Cardiac fibroblast (primary cell): ENCODE measurements at regions not wholly inside any gene's neighbourhood (a gene's known extent, or its start where the extent isn't known, plus 50 kb on each side); places are given as distances from the start of the nearest gene placed in this dataset.

Source experiments
- DNase-seq, 2 donors: peaks; one replicate each; pipeline versions ENCODE4 v3.0.0 to v3.0.0-alpha.2; 2010; ENCODE audit warnings: low read depth in 2 of 2
- H3K4me3 ChIP-seq, 2 donors: replicated peaks in 1 of 2; 1 replicate in 1 of 2; 2 replicates in 1 of 2; pipeline ENCODE4 v1.5.1; 2011; ENCODE audit warnings: low read depth in 2 of 2, low read length in 2 of 2, mild to moderate bottlenecking in 2 of 2, moderate library complexity in 1 of 2
- TF ChIP-seq, protein P1 (sequence below): IDR thresholded peaks from one replicate; pipeline ENCODE4 v1.5.1; 2011; ENCODE audit warnings: low read depth, mild to moderate bottlenecking, low read length, inconsistent platforms

DNA sequence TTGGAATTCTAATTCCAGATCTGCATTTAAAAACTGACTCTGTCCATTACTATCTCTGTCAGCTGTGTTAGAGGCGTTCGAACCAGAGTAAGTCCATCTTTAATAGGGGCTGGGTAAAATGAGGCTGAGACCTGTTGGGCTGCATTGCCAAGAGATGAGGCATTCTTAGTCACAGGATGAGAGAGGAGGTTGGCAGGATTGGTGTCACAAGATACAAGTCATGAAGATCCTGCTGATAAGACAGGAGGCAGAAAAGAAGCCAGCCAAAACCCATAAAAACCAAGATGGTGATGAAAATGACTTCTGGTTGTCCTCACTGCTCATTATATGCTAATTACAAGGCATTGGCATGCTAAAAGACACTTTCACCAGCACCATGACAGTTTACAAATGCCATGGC lies 356.3 kb upstream of the ISX start:
- DNase-seq: no peak
- H3K4me3 ChIP-seq: no peak overlapping the region
- TF ChIP-seq, protein P1, sequence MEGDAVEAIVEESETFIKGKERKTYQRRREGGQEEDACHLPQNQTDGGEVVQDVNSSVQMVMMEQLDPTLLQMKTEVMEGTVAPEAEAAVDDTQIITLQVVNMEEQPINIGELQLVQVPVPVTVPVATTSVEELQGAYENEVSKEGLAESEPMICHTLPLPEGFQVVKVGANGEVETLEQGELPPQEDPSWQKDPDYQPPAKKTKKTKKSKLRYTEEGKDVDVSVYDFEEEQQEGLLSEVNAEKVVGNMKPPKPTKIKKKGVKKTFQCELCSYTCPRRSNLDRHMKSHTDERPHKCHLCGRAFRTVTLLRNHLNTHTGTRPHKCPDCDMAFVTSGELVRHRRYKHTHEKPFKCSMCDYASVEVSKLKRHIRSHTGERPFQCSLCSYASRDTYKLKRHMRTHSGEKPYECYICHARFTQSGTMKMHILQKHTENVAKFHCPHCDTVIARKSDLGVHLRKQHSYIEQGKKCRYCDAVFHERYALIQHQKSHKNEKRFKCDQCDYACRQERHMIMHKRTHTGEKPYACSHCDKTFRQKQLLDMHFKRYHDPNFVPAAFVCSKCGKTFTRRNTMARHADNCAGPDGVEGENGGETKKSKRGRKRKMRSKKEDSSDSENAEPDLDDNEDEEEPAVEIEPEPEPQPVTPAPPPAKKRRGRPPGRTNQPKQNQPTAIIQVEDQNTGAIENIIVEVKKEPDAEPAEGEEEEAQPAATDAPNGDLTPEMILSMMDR: no peak

DNA sequence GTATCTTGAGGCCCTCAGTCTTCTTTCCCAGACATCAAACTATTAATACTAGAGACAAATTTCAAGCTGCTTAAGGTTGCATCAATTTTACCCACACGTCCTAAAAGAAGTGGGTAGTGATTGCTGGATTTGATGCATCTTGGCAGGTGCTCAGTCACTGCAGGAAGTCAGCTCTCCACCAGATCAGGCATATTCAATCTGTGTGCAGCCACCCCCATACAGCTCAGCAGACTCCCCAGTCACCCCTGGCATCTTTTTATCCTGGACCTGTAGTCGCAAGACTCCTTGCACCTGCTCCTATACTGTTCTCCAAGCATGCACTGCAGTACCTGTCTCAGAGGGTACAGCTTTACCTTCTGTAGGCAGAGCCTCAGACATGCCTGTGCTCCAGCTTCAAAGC lies 343.1 kb upstream of the ISX start:
- TF ChIP-seq, protein P1: no peak
- H3K4me3 ChIP-seq: no peak overlapping the region
- no peak for DNase-seq

DNA sequence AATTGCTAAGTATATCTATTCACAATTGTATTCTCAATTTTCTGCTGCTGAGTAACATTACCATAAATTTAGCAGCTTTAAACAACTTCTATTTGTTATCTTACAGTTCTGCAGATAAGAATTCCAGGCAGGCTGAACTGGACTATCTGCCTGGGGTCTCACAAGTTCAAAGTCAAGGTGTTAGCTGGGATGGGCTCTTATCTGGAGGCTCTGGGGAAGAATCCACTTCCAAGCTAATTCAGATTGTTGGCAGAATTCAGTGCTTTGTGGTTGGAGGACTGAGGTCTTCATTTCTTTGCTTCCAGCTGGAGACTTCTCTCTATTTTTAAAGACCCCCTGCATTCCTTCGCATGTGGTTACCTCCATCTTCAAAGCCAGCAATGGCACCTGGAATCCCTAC lies 329.9 kb upstream of the ISX start:
- DNase-seq: no peak
- H3K4me3 ChIP-seq: no peak overlapping the region
- TF ChIP-seq, protein P1: no peak

GRCh38 chr22:34738661-34739400 lies 327.1 kb upstream of the ISX start:
- no peak for DNase-seq
- TF ChIP-seq, protein P1: no peak
- H3K4me3 ChIP-seq: no peak overlapping the region

DNA sequence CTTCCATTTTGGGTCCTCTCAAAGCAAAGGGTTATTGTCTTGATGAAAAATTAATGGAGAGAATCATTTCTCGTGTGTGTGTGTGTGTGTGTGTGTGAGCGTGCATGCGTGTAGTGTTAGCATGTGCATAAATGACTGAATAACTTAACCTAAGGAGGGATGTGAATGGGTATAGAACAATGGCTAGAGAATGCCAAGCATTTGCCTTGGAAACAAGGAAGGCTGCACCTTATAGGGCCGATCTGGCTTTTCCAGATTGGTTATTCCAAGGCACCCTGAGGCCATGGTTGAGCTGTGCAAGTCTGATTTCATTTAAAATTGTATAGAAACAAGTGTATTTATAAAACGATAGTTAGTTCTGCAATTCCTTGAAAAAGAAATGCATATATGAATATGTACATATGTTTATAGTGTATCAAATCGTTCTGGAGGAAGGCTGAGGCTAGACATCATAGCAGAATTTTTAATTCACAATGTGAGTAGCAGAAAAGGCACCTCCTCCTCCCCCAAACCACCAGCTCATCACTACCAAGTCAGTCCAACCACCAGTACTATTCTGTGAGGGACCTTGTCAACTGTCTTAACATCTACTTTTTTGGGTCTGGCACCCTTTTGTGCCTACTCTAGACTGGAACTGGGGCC lies 322.7 kb upstream of the ISX start:
- TF ChIP-seq, protein P1: no peak
- H3K4me3 ChIP-seq: no peak overlapping the region
- no peak for DNase-seq

GRCh38 chr22:34760276-34761008 lies 305.5 kb upstream of the ISX start:
- H3K4me3 ChIP-seq: no peak overlapping the region
- TF ChIP-seq, protein P1: no peak
- no peak for DNase-seq
